DMS53 (cell line): ENCODE measurements at regions not wholly inside any gene's neighbourhood (a gene's known extent, or its start where the extent isn't known, plus 50 kb on each side); places are given as distances from the start of the nearest gene placed in this dataset.
A peak's percentile ranks its signal among the peaks of the same experiment; 100 is the strongest.
"Not testable (repeated sequence)": the region's sequence is repeated elsewhere in the genome, so short reads cannot be mapped to it uniquely, and the experiment has no call there.

Experiments used
- DNase-seq: peaks from one replicate; lab custom pipeline; 2025; lab: John Stamatoyannopoulos, UW

- not testable (repeated sequence) for DNase-seq
Observed at GRCh38 chr1:209173796-209174195, 409.7 kb upstream of the CAMK1G start.

DNA sequence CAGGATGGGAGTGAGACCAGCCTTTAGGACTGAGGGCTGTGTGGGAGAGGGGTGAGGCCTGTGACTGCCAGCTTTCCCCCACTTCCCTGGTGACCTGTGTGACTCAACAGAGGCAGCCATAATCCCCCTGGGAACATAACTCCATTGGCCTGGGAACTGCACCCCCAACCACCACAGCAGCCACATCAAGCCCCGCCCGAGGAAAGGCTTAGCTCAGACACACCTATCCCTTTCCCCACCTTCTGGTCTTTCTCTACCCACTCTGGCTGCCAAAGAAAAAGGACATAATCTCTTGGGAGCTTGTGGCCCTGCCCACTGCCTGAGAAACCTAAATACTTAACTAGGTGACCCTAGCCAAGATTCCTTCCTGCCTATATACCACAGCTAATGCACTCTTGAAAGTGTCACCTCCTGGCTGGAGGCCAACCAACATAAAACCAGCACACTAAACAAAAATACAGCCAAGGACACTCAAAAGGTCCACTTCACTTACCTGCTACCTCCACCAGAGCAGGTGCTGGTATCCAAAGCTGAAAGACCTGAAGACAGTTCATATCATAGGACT is 406.6 kb upstream of the CAMK1G start:
- DNase-seq: peak; percentile 57

DNA sequence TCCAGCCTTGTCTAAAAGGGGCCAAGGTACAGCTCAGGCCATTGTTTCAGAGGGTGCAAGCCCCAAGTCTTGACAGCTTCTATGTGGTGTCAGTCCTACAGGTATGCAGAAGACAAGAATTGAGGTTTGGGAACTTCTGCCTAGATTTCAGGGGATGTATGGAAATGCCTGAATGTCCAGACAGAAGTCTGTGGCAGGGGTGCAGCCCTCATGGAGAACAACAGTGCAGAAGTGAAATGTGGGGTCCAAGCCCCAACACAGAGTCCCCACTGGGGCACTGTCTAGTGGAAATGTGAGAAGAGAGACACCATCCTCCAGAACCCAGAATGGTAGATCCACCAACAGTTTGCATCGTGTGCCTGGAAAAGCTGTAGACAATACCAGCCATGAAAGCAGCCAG is 400.3 kb upstream of the CAMK1G start:
- peak; percentile 9 for DNase-seq

- no peak for DNase-seq
Observed at GRCh38 chr1:209187589-209187988, 395.9 kb upstream of the CAMK1G start.

GRCh38 chr1:209190591-209191261 is 392.8 kb upstream of the CAMK1G start:
- DNase-seq: peak; percentile 89

- no peak for DNase-seq
Observed at GRCh38 chr1:209191262-209191634, 392.3 kb upstream of the CAMK1G start.

DNA sequence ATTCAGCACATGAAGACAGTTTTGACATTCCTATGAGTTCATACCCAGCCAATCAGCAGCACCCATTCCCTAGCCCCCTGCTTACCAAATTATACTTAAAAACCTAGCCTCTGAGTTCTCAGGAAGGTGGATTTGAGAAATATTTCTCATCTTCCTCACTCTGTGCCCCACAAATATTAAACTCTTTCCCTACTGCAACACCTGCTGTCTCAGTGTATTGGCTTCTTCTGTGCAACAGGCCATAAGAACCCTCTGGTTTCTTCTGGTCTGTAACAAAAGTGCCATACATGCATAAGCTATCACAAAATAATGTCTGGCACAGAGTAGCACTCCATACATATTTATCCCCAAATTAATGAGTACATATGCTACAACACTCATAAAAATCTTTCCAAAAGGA is 387.4 kb upstream of the CAMK1G start:
- DNase-seq: peak; percentile 17

GRCh38 chr1:209198961-209199750 is 384.4 kb upstream of the CAMK1G start:
- no peak for DNase-seq

DNA sequence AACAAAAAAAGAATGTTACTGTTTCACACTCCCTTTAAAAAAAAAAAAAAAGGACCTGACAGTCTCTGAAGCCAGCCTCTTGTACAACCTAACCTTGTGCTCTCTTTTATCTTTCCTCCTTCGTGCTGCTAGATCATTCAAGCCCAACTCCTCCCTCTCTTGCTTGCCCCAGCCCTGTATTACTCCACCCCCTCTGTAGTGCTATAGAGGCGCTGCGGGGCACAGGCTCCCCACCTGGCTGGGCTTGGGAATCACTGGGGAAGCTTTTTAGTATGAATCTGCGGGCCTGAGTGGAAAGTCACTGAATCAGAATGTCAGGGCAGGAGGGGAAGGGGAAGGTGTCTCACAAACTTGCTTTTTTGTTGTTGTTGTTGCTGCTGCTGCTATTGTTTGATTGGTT is 383.7 kb upstream of the CAMK1G start:
- no peak for DNase-seq

DNA sequence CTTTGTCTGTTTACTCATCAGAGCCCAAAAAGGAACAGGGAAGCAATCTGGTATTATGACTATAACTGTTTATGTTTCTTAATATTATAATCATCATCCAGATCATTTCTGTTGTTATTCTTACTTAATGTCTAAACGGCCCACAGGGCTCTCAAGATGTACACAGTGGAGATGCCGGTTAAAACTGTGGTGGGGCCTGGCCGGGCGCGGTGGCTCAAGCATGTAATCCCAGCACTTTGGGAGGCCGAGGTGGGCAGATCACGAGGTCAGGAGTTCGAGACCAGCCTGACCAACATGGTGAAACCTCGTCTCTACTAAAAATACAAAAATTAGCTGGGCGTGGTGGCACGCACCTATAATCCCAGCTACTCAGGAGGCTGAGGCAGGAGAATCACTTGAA is 381.2 kb upstream of the CAMK1G start:
- DNase-seq: not testable (repeated sequence)

GRCh38 chr1:209202830-209203532 is 380.5 kb upstream of the CAMK1G start:
- peak; percentile 81 for DNase-seq

GRCh38 chr1:209203533-209203895 is 380.0 kb upstream of the CAMK1G start:
- DNase-seq: no peak

DNA sequence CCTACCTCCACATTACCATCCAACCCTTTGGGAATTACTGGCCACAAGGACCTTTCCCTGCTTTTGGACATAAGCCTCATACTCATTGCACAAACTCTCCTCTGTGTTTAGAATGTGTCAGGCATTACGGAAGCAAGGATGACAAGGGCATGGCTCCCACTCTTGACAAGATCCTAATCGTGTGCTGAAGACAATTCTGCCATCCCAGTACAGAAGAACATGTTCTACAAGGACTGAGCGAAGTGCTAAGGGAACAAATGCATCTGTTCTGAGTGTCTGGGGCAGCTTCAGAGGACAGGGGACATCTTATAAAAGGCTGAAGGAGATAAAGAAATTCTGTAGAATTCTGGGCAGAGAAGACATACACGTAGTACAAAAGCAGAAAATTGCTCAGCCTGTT is 378.5 kb upstream of the CAMK1G start:
- DNase-seq: no peak

- peak; percentile 42 for DNase-seq
Observed at GRCh38 chr1:209207126-209207700, 376.3 kb upstream of the CAMK1G start.

DNA sequence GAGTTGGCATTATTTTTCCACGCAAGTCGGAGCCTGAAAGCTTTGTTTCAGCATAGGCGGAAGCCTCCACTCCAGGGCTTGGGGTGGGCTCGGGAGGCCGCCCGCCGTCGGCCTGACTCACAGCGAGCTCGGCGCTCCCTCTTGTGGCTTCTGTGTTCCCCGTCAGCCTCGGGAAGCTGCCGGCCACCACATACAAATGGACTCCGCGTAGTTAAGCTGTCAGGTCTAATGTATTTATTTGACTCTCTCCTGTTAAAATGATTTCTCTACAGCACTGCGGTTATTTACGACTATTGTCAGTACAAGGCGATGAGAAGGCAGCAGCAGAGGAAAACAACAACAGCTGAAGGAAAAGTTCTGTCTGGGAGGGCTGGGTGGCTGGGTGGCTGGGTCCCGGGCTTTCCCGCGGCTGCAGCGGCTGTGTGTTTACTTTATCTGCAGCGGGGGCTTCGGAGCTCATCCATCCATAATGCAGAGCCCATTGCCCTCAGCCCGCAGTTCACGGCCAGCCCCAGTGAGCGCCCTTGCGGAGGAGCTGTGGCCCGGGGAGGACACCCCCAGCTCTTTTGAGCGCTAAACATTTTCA is 375.7 kb upstream of the CAMK1G start:
- peak; percentile 86 for DNase-seq

GRCh38 chr1:209208648-209209047 is 374.9 kb upstream of the CAMK1G start:
- DNase-seq: no peak

DNA sequence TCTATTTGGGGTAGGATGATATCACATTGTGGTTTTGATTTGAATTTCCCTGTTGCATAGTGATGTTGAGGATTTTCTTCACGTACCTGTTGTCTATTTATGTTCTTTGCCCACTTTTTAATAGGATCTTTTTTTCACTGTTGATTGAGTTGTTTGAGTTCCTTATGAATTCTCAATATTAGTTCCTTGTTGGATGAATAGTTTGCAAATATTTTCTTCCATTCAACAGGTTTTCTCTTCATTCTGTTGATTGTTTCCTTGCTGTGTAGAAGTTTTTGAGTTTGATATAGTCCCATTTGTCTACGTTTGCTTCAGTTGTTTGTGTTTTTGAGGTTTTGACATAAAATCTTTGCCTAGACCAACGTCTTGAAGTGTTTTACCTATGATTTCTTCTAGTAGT is 369.5 kb upstream of the CAMK1G start:
- DNase-seq: no peak

- no peak for DNase-seq
Observed at GRCh38 chr1:209215826-209216225, 367.7 kb upstream of the CAMK1G start.

- no peak for DNase-seq
Observed at GRCh38 chr1:209218113-209218512, 365.4 kb upstream of the CAMK1G start.

GRCh38 chr1:209218981-209219380 is 364.5 kb upstream of the CAMK1G start:
- DNase-seq: no peak

- no peak for DNase-seq
Observed at GRCh38 chr1:209219791-209220524, 363.6 kb upstream of the CAMK1G start.
